NCI-H187 (cell line): ENCODE measurements at regions not wholly inside any gene's neighbourhood (a gene's known extent, or its start where the extent isn't known, plus 50 kb on each side); places are given as distances from the start of the nearest gene placed in this dataset.

Experiments used
- DNase-seq, 2 experiments: peaks; one replicate each; lab custom pipeline; 2025; lab: John Stamatoyannopoulos, UW

- DNase-seq = no peak
Observed at GRCh38 chr2:41483982-41484857, 563.6 kb upstream of the PKDCC start.

- DNase-seq = no peak
Observed at GRCh38 chr2:41484858-41485234, 563.0 kb upstream of the PKDCC start.

GRCh38 chr2:41486948-41487347 is 560.9 kb upstream of the PKDCC start:
- no peak for DNase-seq

- DNase-seq = no peak
Observed at GRCh38 chr2:41488888-41489287, 558.9 kb upstream of the PKDCC start.

- no peak for DNase-seq
Observed at GRCh38 chr2:41489638-41490037, 558.2 kb upstream of the PKDCC start.

GRCh38 chr2:41495050-41495449 is 552.8 kb upstream of the PKDCC start:
- DNase-seq = no peak

GRCh38 chr2:41496908-41497307 is 550.9 kb upstream of the PKDCC start:
- no peak for DNase-seq

- no peak for DNase-seq
Observed at GRCh38 chr2:41498781-41499180, 549.0 kb upstream of the PKDCC start.

GRCh38 chr2:41500895-41501294 is 546.9 kb upstream of the PKDCC start:
- DNase-seq = no peak

- DNase-seq = no peak
Observed at GRCh38 chr2:41502752-41503151, 545.1 kb upstream of the PKDCC start.

GRCh38 chr2:41504532-41504931 is 543.3 kb upstream of the PKDCC start:
- DNase-seq = no peak

- DNase-seq = no peak
Observed at GRCh38 chr2:41510108-41510507, 537.7 kb upstream of the PKDCC start.

GRCh38 chr2:41521211-41521610 is 526.6 kb upstream of the PKDCC start:
- DNase-seq = no peak

- no peak for DNase-seq
Observed at GRCh38 chr2:41527525-41528323, 520.1 kb upstream of the PKDCC start.

- DNase-seq = no peak
Observed at GRCh38 chr2:41535575-41535974, 512.2 kb upstream of the PKDCC start.

GRCh38 chr2:41540272-41540998 is 507.4 kb upstream of the PKDCC start:
- DNase-seq = no peak

GRCh38 chr2:41543726-41544125 is 504.1 kb upstream of the PKDCC start:
- no peak for DNase-seq

- no peak for DNase-seq
Observed at GRCh38 chr2:41544709-41545108, 503.1 kb upstream of the PKDCC start.

GRCh38 chr2:41546031-41546430 is 501.8 kb upstream of the PKDCC start:
- no peak for DNase-seq

GRCh38 chr2:41568648-41569047 is 479.2 kb upstream of the PKDCC start:
- DNase-seq = no peak

- no peak for DNase-seq
Observed at GRCh38 chr2:41572154-41572553, 475.7 kb upstream of the PKDCC start.

- no peak for DNase-seq
Observed at GRCh38 chr2:41576423-41576822, 471.4 kb upstream of the PKDCC start.

GRCh38 chr2:41579806-41580205 is 468.0 kb upstream of the PKDCC start:
- DNase-seq = no peak
